Mesenchymal stem cell (in vitro differentiated cells and primary cell): ENCODE measurements at regions not wholly inside any gene's neighbourhood (a gene's known extent, or its start where the extent isn't known, plus 50 kb on each side); places are given as distances from the start of the nearest gene placed in this dataset.

ENCODE experiments used
- DNase-seq: peaks from one replicate; pipeline ENCODE4 v3.0.0-alpha.2; 2013
- H2AFZ ChIP-seq: one replicate; pipeline ENCODE4 v1.6.1; 2013; ENCODE audit warnings: low read depth, mild to moderate bottlenecking, control low read depth, inconsistent platforms, low read length, moderate library complexity
- H2AK5ac ChIP-seq: 2 replicates; pipeline ENCODE4 v1.6.1; 2013; ENCODE audit warnings: low read length, moderate library complexity, mild to moderate bottlenecking, inconsistent platforms; ENCODE audit not compliant: severe bottlenecking
- H2BK120ac ChIP-seq: one replicate; pipeline ENCODE4 v1.6.1; 2013; ENCODE audit warnings: low read depth, mild to moderate bottlenecking, inconsistent platforms, low read length, moderate library complexity
- H2BK12ac ChIP-seq, 2 experiments: one replicate each; pipeline ENCODE4 v1.6.1; 2013; ENCODE audit warnings: inconsistent platforms in 2 of 2, low read length in 2 of 2, mild to moderate bottlenecking in 2 of 2, moderate library complexity in 2 of 2, control low read depth in 1 of 2
- H2BK15ac ChIP-seq: one replicate; pipeline ENCODE4 v1.6.1; 2013; ENCODE audit warnings: mild to moderate bottlenecking, low read depth, inconsistent platforms; ENCODE audit not compliant: poor library complexity, severe bottlenecking
- H2BK5ac ChIP-seq: 2 replicates; pipeline ENCODE4 v1.6.1; 2013; ENCODE audit warnings: low read depth, mild to moderate bottlenecking, low read length, control low read depth, inconsistent platforms; ENCODE audit not compliant: poor library complexity, severe bottlenecking
- H3K14ac ChIP-seq, 2 experiments: one replicate each; pipeline ENCODE4 v1.6.1; 2013; ENCODE audit warnings: inconsistent platforms in 2 of 2, low read length in 2 of 2, control low read depth in 1 of 2, mild to moderate bottlenecking in 1 of 2, moderate library complexity in 1 of 2
- H3K18ac ChIP-seq, 2 experiments: one replicate each; pipeline ENCODE4 v1.6.1; 2013; ENCODE audit warnings: inconsistent platforms in 2 of 2, low read length in 2 of 2, control low read depth in 1 of 2, low read depth in 1 of 2, mild to moderate bottlenecking in 1 of 2
- H3K23ac ChIP-seq, 2 experiments: one replicate each; pipeline ENCODE4 v1.6.1; 2013; ENCODE audit warnings: inconsistent platforms in 2 of 2, low read length in 2 of 2, mild to moderate bottlenecking in 2 of 2, moderate library complexity in 2 of 2, control low read depth in 1 of 2
- H3K27ac ChIP-seq: 2 replicates; pipeline ENCODE4 v1.5.1; 2013; ENCODE audit warnings: mild to moderate bottlenecking, moderate library complexity, low read length, control low read depth, inconsistent platforms; ENCODE audit not compliant: poor library complexity, severe bottlenecking
- H3K27me3 ChIP-seq, 2 experiments: 2 replicates each; pipeline versions ENCODE4 v1.6.1 to v1.7.0; 2013; ENCODE audit warnings: low read length in 2 of 2, mild to moderate bottlenecking in 2 of 2, moderate library complexity in 2 of 2, control low read depth in 1 of 2, inconsistent platforms in 1 of 2; ENCODE audit not compliant: control insufficient read depth in 1 of 2, insufficient read depth in 1 of 2
- H3K36me3 ChIP-seq, 2 experiments: 2 replicates each; pipeline versions ENCODE4 v1.6.1 to v1.7.0; 2013; ENCODE audit warnings: low read length in 2 of 2, control low read depth in 1 of 2, inconsistent platforms in 1 of 2, low read depth in 1 of 2, mild to moderate bottlenecking in 1 of 2; ENCODE audit not compliant: insufficient read depth in 2 of 2, control insufficient read depth in 1 of 2
- H3K4ac ChIP-seq, 2 experiments: one replicate each; pipeline ENCODE4 v1.6.1; 2013; ENCODE audit warnings: inconsistent platforms in 2 of 2, low read length in 2 of 2, mild to moderate bottlenecking in 2 of 2, moderate library complexity in 2 of 2, control low read depth in 1 of 2, low read depth in 1 of 2
- H3K4me1 ChIP-seq: 2 replicates; pipeline ENCODE4 v1.6.1; 2013; ENCODE audit warnings: low read depth, low read length, control low read depth; ENCODE audit not compliant: control insufficient read depth, insufficient read depth
- H3K4me2 ChIP-seq: 2 replicates; pipeline ENCODE4 v1.6.1; 2013; ENCODE audit warnings: low read length, mild to moderate bottlenecking, inconsistent platforms; ENCODE audit not compliant: poor library complexity, severe bottlenecking
- H3K4me3 ChIP-seq, 2 experiments: 2 replicates each; pipeline versions ENCODE4 v1.5.1 to v1.7.0; 2013; ENCODE audit warnings: low read length in 2 of 2, mild to moderate bottlenecking in 2 of 2, control low read depth in 1 of 2, low read depth in 1 of 2; ENCODE audit not compliant: insufficient read depth in 1 of 2
- H3K79me1 ChIP-seq: replicated peaks from 2 replicates; pipeline ENCODE4 v1.6.1; 2013; ENCODE audit warnings: mild to moderate bottlenecking, control low read depth, low read length, inconsistent platforms; ENCODE audit not compliant: poor library complexity, severe bottlenecking
- H3K9ac ChIP-seq: 2 replicates; pipeline ENCODE4 v1.7.0; 2013; ENCODE audit warnings: mild to moderate bottlenecking, low read length, moderate library complexity
- H3K9me3 ChIP-seq: 2 replicates; pipeline ENCODE4 v1.7.0; 2013; ENCODE audit warnings: mild to moderate bottlenecking, low read length; ENCODE audit not compliant: control insufficient read depth
- H4K8ac ChIP-seq: one replicate; pipeline ENCODE4 v1.6.1; 2013; ENCODE audit warnings: inconsistent platforms, mild to moderate bottlenecking, low read length, moderate library complexity
- H4K91ac ChIP-seq: one replicate; pipeline ENCODE4 v1.6.1; 2013; ENCODE audit warnings: mild to moderate bottlenecking, low read length, inconsistent platforms
- WGBS: methylation state at CpG from one replicate; pipeline ENCODE4 v1.1.7; 2013; ENCODE audit warnings: mixed read lengths; 5-methylcytosine and 5-hydroxymethylcytosine counted together

GRCh38 chr13:112154301-112155060 lies 87.5 kb downstream of the SOX1 start:
- Histone ChIP-seq H3K79me1 (no peaks in the 10 kb centered on the region), H2BK15ac (no peak overlapping the region), H3K4me2 (no peak overlapping the region), H3K14ac (no peak overlapping the region), H3K27ac (no peak overlapping the region), H4K8ac (no peak overlapping the region), H3K4ac (no peak overlapping the region), H2BK12ac (no peak overlapping the region), H3K9me3 (peaks cover 5% of the 10 kb centered on the region), H3K18ac (no peak overlapping the region), H3K36me3 (no peaks in the 10 kb centered on the region), H3K4me1 (peaks cover 2% of the 10 kb centered on the region), H2BK5ac (no peak overlapping the region), H3K23ac (no peak overlapping the region), H2AFZ (no peak overlapping the region), H2BK120ac (no peak overlapping the region), H3K9ac (no peak overlapping the region), H4K91ac (no peak overlapping the region), H3K27me3 (no peaks in the 10 kb centered on the region), H3K4me3 (no peak overlapping the region), H2AK5ac (no peak overlapping the region)
- DNase-seq, result no peak
- 88% methylated on average over 14 of the region's 14 CpGs for WGBS

GRCh38 chr13:112158961-112159360 lies 92.0 kb downstream of the SOX1 start:
- no peak overlapping the region for H2AK5ac ChIP-seq
- no peaks in the 10 kb centered on the region for H3K27me3 ChIP-seq
- no peak overlapping the region for H2AFZ ChIP-seq
- no peak overlapping the region for H2BK15ac ChIP-seq
- no peak overlapping the region for H4K91ac ChIP-seq
- H2BK12ac ChIP-seq, result no peak overlapping the region
- no peak for DNase-seq
- H3K36me3 ChIP-seq, result no peaks in the 10 kb centered on the region
- H3K9me3 ChIP-seq, result peaks cover 5% of the 10 kb centered on the region
- 81% methylated on average over 5 of the region's 5 CpGs for WGBS
- no peak overlapping the region for H3K27ac ChIP-seq
- H2BK5ac ChIP-seq, result no peak overlapping the region
- H3K9ac ChIP-seq, result no peak overlapping the region
- H3K4me1 ChIP-seq, result no peaks in the 10 kb centered on the region
- H3K23ac ChIP-seq, result no peak overlapping the region
- no peak overlapping the region for H4K8ac ChIP-seq
- H3K4ac ChIP-seq, result no peak overlapping the region
- H3K79me1 ChIP-seq, result no peaks in the 10 kb centered on the region
- no peak overlapping the region for H2BK120ac ChIP-seq
- H3K4me3 ChIP-seq, result no peak overlapping the region
- no peak overlapping the region for H3K18ac ChIP-seq
- H3K14ac ChIP-seq, result no peak overlapping the region
- H3K4me2 ChIP-seq, result no peak overlapping the region

- Histone ChIP-seq H3K4me1 (no peaks in the 10 kb centered on the region), H3K4me3 (no peak overlapping the region), H3K4me2 (no peak overlapping the region), H2BK15ac (no peak overlapping the region), H2BK5ac (no peak overlapping the region), H3K14ac (no peak overlapping the region), H2BK120ac (no peak overlapping the region), H3K27ac (no peak overlapping the region), H3K9me3 (peaks cover 6% of the 10 kb centered on the region), H3K18ac (no peak overlapping the region), H2BK12ac (no peak overlapping the region), H2AK5ac (no peak overlapping the region), H3K79me1 (no peaks in the 10 kb centered on the region), H3K27me3 (no peaks in the 10 kb centered on the region), H3K23ac (no peak overlapping the region), H4K8ac (no peak overlapping the region), H2AFZ (no peak overlapping the region), H3K4ac (no peak overlapping the region), H3K36me3 (no peaks in the 10 kb centered on the region), H3K9ac (no peak overlapping the region), H4K91ac (no peak overlapping the region)
- 71% methylated on average over 15 of the region's 17 CpGs for WGBS
- no peak for DNase-seq
Measured at GRCh38 chr13:112159575-112160547, 92.9 kb downstream of the SOX1 start.

- Histone ChIP-seq H3K27me3 (no peaks in the 10 kb centered on the region), H3K4me1 (no peaks in the 10 kb centered on the region), H3K27ac (no peak overlapping the region), H4K8ac (no peak overlapping the region), H3K36me3 (no peaks in the 10 kb centered on the region), H3K9me3 (peaks cover 10% of the 10 kb centered on the region), H3K4ac (no peak overlapping the region), H3K9ac (no peak overlapping the region), H2BK12ac (no peak overlapping the region), H3K14ac (no peak overlapping the region), H4K91ac (no peak overlapping the region), H2BK5ac (no peak overlapping the region), H2AFZ (no peak overlapping the region), H3K4me2 (no peak overlapping the region), H2BK120ac (no peak overlapping the region), H3K18ac (no peak overlapping the region), H3K23ac (no peak overlapping the region), H3K4me3 (no peak overlapping the region), H3K79me1 (no peaks in the 10 kb centered on the region), H2BK15ac (no peak overlapping the region), H2AK5ac (no peak overlapping the region)
- WGBS, result 86% methylated on average over 14 of the region's 14 CpGs
- DNase-seq, result no peak
Measured at GRCh38 chr13:112160558-112160957, 93.6 kb downstream of the SOX1 start.
